ENCODE measurements at regions not wholly inside any gene's neighbourhood (a gene's known extent, or its start where the extent isn't known, plus 50 kb on each side); places are given as distances from the start of the nearest gene placed in this dataset.

DNA sequence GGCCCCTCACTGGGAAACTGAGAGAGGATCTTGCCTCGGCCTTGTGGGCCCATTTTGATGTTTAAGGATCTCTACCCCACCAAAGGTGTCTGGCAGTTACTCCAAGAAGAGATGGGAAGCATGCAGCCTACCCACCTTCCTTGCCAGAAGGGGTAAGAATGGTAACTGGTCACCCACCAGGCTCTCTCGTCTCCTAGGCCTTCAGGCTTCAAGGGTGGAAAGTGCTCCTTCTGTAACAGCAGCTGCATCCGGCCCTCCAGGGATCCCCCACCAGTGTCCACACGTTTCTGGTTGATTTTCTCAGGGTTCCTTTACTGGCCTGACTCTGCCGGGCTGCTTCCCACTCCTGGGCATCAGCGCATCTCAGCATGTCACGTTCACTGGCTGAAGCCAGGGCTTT is 204.4 kb upstream of the IRX1 start:
- no peak for TF ChIP-seq POLR2A (IDR thresholded peaks at IDR 0.05)
- TF ChIP-seq, protein P1, sequence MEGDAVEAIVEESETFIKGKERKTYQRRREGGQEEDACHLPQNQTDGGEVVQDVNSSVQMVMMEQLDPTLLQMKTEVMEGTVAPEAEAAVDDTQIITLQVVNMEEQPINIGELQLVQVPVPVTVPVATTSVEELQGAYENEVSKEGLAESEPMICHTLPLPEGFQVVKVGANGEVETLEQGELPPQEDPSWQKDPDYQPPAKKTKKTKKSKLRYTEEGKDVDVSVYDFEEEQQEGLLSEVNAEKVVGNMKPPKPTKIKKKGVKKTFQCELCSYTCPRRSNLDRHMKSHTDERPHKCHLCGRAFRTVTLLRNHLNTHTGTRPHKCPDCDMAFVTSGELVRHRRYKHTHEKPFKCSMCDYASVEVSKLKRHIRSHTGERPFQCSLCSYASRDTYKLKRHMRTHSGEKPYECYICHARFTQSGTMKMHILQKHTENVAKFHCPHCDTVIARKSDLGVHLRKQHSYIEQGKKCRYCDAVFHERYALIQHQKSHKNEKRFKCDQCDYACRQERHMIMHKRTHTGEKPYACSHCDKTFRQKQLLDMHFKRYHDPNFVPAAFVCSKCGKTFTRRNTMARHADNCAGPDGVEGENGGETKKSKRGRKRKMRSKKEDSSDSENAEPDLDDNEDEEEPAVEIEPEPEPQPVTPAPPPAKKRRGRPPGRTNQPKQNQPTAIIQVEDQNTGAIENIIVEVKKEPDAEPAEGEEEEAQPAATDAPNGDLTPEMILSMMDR (IDR thresholded peaks at IDR 0.05 in 4 of 5, conservative IDR thresholded peaks at IDR 0.05 in 1 of 5): no peak
